ENCODE measurements at regions not wholly inside any gene's neighbourhood (a gene's known extent, or its start where the extent isn't known, plus 50 kb on each side); places are given as distances from the start of the nearest gene placed in this dataset.
A peak's percentile ranks its signal among the peaks of the same experiment; 100 is the strongest.
"Not testable (repeated sequence)": the region's sequence is repeated elsewhere in the genome, so short reads cannot be mapped to it uniquely, and the experiment has no call there.

GRCh38 chr9:67111733-67112132, 119.4 kb upstream of the SPATA31A3 start:
- intact Hi-C loops (cut with DNase I); H3K27me3 ChIP-seq: not testable (repeated sequence)
- WGBS (ENCODE audit: insufficient coverage, low coverage, low lambda C conversion rate, missing lambda C conversion rate), result 52% methylated on average over 2 of the region's 5 CpGs

GRCh38 chr9:67109859-67110258, 117.5 kb upstream of the SPATA31A3 start:
- DNase-seq; H3K4me1 ChIP-seq; intact Hi-C loops (cut with DNase I); H3K27ac ChIP-seq; H3K4me3 ChIP-seq; H3K36me3 ChIP-seq; H3K27me3 ChIP-seq; H3K9me3 ChIP-seq: not testable (repeated sequence)
- WGBS (ENCODE audit: insufficient coverage, low coverage, low lambda C conversion rate, missing lambda C conversion rate), result 18% methylated on average over 1 of the region's 1 CpG
- ATAC-seq, result peak in 3 of 4 donors; percentile 45 to 77 (median 70)

More at GRCh38 chr9:67111733-67112132, 119.4 kb upstream of the SPATA31A3 start:
- not testable (repeated sequence) for H3K36me3 ChIP-seq, H3K4me3 ChIP-seq, H3K9me3 ChIP-seq, H3K4me1 ChIP-seq, H3K27ac ChIP-seq, DNase-seq
- ATAC-seq, result peak in 3 of 4 donors; percentile 19 to 61 (median 53)

GRCh38 chr9:67106659-67107058, 114.3 kb upstream of the SPATA31A3 start:
- H3K9me3 ChIP-seq; DNase-seq; H3K4me3 ChIP-seq; H3K27me3 ChIP-seq; ATAC-seq; H3K4me1 ChIP-seq; intact Hi-C loops (cut with DNase I); H3K27ac ChIP-seq; H3K36me3 ChIP-seq: not testable (repeated sequence)
- 42% methylated on average over 2 of the region's 3 CpGs for WGBS (ENCODE audit: insufficient coverage, low coverage, low lambda C conversion rate, missing lambda C conversion rate)

- WGBS (ENCODE audit: insufficient coverage, low coverage, low lambda C conversion rate, missing lambda C conversion rate), result 53% methylated on average over 3 of the region's 5 CpGs
- not testable (repeated sequence) for H3K4me1 ChIP-seq, H3K9me3 ChIP-seq
Measured at GRCh38 chr9:67102506-67103276, 110.3 kb upstream of the SPATA31A3 start.

GRCh38 chr9:67091104-67091503, 98.8 kb upstream of the SPATA31A3 start:
- H3K4me1 ChIP-seq; H3K36me3 ChIP-seq; H3K4me3 ChIP-seq; intact Hi-C loops (cut with DNase I); H3K27ac ChIP-seq; H3K9me3 ChIP-seq; ATAC-seq; H3K27me3 ChIP-seq: not testable (repeated sequence)
- WGBS (ENCODE audit: insufficient coverage, low coverage, low lambda C conversion rate, missing lambda C conversion rate), result no CpG with 5 or more reads among the region's 8 CpGs
- DNase-seq, result peak in 1 of 3 donors; percentile 26

More at GRCh38 chr9:67102506-67103276, 110.3 kb upstream of the SPATA31A3 start:
- H3K27me3 ChIP-seq; H3K27ac ChIP-seq; ATAC-seq; H3K36me3 ChIP-seq; H3K4me3 ChIP-seq; intact Hi-C loops (cut with DNase I); DNase-seq: not testable (repeated sequence)

- H3K4me1 ChIP-seq; H3K9me3 ChIP-seq; H3K27me3 ChIP-seq; H3K36me3 ChIP-seq; ATAC-seq; DNase-seq; intact Hi-C loops (cut with DNase I); H3K4me3 ChIP-seq; H3K27ac ChIP-seq: not testable (repeated sequence)
- no CpG with 5 or more reads among the region's 1 CpG for WGBS (ENCODE audit: insufficient coverage, low coverage, low lambda C conversion rate, missing lambda C conversion rate)
Measured at GRCh38 chr9:67086862-67087261, 94.5 kb upstream of the SPATA31A3 start.

GRCh38 chr9:67066140-67066539, 73.8 kb upstream of the SPATA31A3 start:
- ATAC-seq; H3K4me1 ChIP-seq; DNase-seq; H3K27ac ChIP-seq; H3K4me3 ChIP-seq; intact Hi-C loops (cut with DNase I); H3K9me3 ChIP-seq; H3K27me3 ChIP-seq; H3K36me3 ChIP-seq: not testable (repeated sequence)
- 23% methylated on average over 4 of the region's 5 CpGs for WGBS (ENCODE audit: insufficient coverage, low coverage, low lambda C conversion rate, missing lambda C conversion rate)

- H3K4me3 ChIP-seq, result peak overlapping the region; percentile 5 to 40 (median 11)
- H3K27me3 ChIP-seq; H3K4me1 ChIP-seq; H3K9me3 ChIP-seq; intact Hi-C loops (cut with DNase I); H3K36me3 ChIP-seq: not testable (repeated sequence)
- TF ChIP-seq CTCF (IDR thresholded peaks at IDR 0.05) (peak in 3 of 4 donors; percentile 8 to 16 (median 14)), POLR2A (IDR thresholded peaks at IDR 0.05) (peak; percentile 16)
- WGBS (ENCODE audit: insufficient coverage, low coverage, low lambda C conversion rate, missing lambda C conversion rate), result 0% methylated on average over 3 of the region's 78 CpGs
- peak; percentile 61 to 77 (median 73) for DNase-seq
- H3K27ac ChIP-seq, result peak overlapping the region in 1 of 3 donors; percentile 33
- ATAC-seq, result peak; percentile 47 to 70 (median 62)
Measured at GRCh38 chr9:67058898-67059715, 66.8 kb upstream of the SPATA31A3 start.
